GM23248 (cell line): ENCODE measurements at regions not wholly inside any gene's neighbourhood (a gene's known extent, or its start where the extent isn't known, plus 50 kb on each side); places are given as distances from the start of the nearest gene placed in this dataset.

Experiments used
- EZH2 ChIP-seq: fragments of 200-600 bp; sonication (generic); IDR thresholded peaks from 2 replicates; pipeline ENCODE4 v1.6.1; 2018; ENCODE audit warnings: antibody characterized with exemption, mild to moderate bottlenecking; ENCODE audit not compliant: insufficient read depth, poor library complexity, severe bottlenecking
- EZH2phosphoT487 ChIP-seq: fragments of 200-600 bp; sonication (generic); IDR thresholded peaks from 2 replicates; pipeline ENCODE4 v1.6.1; 2018; ENCODE audit warnings: antibody characterized with exemption, moderate library complexity, mild to moderate bottlenecking, low read depth; ENCODE audit not compliant: insufficient read depth

- no peak for TF ChIP-seq EZH2phosphoT487
- no peak for TF ChIP-seq EZH2
Observed at GRCh38 chr1:14280909-14281308, 317.6 kb upstream of the KAZN start.
